GM19351 (cell line): ENCODE measurements at regions not wholly inside any gene's neighbourhood (a gene's known extent, or its start where the extent isn't known, plus 50 kb on each side); places are given as distances from the start of the nearest gene placed in this dataset.

ENCODE experiments used
- ATAC-seq: cut with Tn5 transposase; IDR thresholded peaks from one replicate; pipeline ENCODE4 v1.9.1; 2021; ENCODE audit warnings: mild to moderate bottlenecking, moderate library complexity; ENCODE audit not compliant: unreplicated experiment

DNA sequence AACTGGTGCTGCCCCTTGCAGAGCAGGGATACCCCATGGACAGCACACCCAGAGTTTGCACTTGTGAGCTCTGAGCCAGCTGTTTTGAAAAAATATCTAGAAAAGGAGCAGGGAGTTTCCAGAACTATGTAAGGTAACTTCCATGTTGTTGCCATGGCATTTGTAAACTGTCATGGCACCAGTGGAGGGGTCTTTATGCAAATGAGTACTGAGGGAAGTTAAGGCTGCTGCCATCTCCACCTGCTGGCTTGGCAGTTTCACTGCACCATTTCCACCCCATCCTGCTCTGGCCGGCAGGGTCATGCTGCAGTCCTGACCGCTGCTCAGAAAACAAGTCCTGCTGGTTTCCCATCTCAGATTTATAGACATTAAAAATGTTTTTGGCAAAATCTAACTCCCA lies 52.3 kb upstream of the SNTG2 start:
- ATAC-seq = peak; percentile 71

DNA sequence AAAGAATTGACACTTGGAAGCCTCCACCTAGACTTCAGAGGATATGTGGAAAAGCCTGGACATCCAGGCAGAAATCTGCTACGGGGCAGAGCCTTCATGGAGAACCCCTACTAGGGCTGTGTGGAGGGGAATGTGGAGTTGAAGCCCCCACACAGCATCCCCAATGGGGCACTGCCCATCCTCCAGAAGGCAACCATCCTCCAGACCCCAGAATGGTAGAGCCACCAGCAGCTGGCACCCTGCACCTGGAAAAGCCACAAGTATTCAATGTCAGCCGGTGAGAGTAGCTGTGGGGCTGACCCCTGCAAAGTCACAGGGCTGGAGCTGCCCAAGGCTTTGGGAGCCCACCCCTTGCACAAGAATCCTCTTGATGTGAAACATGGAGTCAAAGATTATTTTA lies 53.6 kb upstream of the SNTG2 start:
- ATAC-seq = no peak

- ATAC-seq = no peak
Observed at GRCh38 chr2:893311-893710, 57.3 kb upstream of the SNTG2 start.

DNA sequence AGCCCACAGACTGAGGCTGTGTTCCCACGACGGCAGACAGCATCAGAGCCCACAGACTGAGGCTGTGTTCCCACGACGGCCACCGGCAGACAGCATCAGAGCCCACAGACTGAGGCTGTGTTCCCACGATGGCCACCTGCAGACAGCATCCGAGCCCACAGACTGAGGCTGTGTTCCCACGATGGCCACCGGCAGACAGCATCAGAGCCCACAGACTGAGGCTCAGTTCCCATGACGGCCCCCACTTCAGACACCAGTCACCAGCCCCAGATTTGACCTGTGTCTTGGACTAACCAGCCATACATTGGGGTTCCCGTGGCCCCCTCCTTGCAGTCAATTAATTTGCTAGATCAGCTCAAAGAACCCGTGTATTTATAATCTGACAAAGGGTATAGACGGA lies 57.8 kb upstream of the SNTG2 start:
- ATAC-seq = no peak

DNA sequence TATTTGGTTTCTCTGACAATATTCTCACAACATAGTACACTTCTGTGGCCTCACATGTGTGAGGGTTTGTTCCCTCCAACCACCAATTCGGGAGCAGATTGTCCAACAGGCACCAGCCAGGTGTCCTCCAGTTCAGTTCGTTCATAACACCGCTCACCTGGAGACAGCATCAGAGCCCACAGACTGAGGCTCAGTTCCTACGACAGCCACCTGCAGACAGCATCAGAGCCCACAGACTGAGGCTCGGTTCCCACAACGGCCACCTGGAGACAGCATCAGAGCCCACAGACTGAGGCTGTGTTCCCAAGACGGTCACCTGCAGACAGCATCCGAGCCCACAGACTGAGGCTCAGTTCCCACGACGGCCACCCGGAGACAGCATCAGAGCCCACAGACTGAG lies 58.2 kb upstream of the SNTG2 start:
- ATAC-seq = no peak

GRCh38 chr2:891734-892133 lies 58.9 kb upstream of the SNTG2 start:
- ATAC-seq = no peak

- ATAC-seq = no peak
Observed at GRCh38 chr2:890791-891190, 59.9 kb upstream of the SNTG2 start.

GRCh38 chr2:890214-890613 lies 60.4 kb upstream of the SNTG2 start:
- no peak for ATAC-seq

DNA sequence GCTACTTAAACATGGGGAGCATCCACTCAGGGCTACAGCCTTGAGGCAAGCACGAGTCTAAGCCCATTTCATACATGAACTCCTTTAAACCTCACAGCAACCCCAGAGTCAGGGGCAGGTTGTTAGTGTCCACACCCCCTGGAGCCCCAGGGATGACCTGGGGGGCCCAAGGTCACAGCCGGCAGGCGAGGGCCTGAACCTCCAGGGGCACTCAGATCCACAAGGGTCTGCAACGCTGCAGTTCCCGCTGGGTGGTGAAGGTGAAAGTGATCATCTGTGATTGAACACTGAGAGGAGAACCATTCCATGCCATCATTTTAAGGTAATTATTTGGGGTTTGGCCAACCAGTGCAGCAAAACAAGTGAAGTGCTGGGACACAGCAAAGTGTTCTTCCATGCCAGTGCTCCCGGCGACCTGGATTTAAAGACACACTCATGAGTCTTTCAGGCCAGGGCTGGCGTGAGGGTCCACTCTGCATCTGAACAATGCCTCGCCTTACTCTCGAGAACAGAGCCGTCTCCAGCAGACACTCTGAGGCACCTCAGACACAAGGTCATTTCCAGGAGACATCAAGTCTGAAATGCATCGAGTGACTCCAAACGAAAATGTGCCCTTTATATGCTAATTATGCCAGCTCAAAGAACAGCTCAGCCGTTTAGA lies 61.6 kb upstream of the SNTG2 start:
- ATAC-seq = no peak

DNA sequence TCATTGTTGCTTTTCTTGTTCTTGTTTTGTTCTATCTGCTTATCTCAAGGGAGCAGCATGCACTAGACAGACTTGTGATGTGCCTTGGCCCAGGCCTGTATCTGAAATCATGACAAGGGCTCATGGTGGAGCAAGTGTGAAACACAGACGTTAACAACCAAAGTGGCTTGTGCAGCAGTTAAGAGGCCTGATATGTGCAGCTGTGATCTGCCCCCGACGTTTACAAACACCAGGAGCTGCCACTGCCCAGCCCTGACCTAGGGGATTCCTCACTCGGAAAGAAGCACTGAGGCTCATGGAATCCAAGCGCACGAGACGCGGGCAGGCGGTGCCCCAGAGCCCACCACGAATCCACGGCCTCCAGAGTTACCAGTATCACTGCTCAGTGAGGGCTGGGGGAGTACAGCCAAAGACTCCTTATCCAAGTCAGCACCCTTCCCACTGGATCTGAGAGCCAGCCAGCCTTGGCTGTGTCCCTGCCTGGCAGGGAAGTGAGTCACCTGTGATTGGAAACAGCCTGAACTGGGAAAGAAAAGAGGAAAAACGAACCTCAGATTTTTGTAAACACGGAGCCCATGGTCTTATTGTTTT lies 62.3 kb upstream of the SNTG2 start:
- ATAC-seq = no peak

DNA sequence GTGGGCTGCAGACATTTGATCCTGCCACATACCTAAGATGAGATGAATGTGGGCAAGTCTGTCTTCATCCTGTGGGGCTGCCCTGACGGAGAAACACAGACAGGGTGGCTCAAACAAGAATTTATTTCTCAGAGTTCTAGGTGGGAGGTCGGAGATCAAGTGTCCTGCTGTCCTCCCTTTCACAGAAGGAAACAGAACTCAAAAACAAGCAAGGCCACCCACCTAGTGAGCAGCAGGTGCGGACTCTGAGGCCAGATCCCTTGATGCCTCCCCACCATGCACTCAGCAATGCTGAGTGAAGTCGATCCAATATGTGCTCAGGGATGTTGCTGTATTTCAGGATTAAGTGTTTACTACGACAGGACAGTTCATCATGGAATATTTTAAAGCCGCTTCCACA lies 63.0 kb upstream of the SNTG2 start:
- no peak for ATAC-seq

DNA sequence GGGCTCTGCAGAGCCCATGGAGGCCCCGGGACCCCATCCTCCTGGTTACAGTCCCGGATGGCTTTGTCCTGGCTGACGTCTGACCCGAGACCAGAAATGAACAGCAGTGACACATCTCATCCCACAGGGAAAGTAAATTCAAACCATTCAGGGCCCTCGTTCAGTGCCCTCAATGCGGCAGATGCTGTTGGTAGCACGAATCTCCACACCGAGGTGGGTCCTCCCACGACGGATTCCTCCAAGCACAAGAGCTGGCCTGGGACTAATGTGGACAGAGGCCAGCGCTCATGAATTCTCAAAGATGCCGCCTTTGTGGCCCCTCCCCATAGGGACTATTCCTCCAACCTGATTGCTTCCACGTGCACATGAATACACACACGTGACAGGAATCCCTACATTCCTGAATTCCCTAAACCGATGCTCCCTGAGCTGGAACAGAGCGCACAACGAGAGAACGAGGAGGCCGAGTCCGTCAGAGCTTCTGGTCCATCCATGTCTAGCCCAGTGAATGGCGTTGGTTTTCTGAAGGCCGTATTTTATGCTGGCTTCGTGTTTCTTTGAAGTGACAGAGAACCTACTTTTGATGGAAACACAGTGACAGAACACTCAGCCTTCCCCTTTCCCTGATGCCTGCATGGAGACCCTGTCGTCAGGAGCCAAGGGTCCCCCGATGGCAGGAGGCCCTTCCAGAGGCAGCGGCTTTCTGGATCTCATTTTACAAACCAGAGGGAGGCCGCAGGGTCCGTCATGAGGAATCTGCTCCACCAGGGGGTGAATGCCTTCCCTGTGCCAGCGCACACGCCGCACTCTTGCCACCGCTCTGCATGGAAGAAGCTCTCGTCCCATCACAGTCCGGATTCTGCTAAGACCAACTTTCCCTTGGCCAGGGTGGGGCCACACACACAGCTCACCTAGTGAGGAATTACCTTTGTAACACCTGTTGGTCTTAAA lies 64.3 kb upstream of the SNTG2 start:
- no peak for ATAC-seq

DNA sequence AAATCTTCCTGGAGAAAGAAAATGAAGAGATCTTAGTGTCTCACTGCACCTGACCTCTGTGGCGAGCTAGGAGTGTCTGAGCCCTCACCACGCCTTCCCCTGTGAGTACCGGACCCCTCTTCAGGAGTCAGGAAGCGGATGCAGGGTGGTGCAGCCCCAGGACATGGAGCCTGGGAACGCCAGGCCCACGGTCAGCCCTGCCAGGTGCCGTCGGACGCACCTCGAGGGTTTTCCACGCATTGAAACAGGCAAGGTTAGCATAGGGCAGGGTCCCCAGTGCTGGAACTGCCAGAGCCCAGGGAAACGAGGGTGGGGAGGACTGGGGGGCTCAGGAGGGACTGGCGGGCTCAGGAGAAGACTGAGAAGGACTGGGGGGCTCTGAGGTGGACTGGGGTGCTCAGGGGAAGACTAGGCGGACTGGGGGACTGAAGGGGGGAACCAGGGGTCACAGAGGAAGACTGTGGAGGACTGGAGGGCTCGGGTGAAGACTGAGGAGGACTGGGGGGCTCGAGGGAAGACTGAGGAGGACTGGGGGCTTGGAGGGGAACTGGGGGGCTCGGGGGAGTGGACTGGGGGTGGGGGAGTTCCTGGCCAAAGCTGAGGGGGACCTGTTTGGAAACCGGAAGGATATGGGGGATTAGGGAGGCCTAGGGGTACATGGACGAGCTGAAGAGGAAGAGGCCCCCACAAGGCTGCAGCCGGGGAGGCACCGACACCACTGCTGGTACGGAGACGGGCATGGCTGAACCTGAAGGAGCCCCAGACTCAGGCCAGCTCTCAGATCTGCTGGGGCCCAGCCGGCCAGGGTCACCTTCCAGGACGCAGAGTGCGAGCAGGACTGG lies 65.2 kb upstream of the SNTG2 start:
- no peak for ATAC-seq

DNA sequence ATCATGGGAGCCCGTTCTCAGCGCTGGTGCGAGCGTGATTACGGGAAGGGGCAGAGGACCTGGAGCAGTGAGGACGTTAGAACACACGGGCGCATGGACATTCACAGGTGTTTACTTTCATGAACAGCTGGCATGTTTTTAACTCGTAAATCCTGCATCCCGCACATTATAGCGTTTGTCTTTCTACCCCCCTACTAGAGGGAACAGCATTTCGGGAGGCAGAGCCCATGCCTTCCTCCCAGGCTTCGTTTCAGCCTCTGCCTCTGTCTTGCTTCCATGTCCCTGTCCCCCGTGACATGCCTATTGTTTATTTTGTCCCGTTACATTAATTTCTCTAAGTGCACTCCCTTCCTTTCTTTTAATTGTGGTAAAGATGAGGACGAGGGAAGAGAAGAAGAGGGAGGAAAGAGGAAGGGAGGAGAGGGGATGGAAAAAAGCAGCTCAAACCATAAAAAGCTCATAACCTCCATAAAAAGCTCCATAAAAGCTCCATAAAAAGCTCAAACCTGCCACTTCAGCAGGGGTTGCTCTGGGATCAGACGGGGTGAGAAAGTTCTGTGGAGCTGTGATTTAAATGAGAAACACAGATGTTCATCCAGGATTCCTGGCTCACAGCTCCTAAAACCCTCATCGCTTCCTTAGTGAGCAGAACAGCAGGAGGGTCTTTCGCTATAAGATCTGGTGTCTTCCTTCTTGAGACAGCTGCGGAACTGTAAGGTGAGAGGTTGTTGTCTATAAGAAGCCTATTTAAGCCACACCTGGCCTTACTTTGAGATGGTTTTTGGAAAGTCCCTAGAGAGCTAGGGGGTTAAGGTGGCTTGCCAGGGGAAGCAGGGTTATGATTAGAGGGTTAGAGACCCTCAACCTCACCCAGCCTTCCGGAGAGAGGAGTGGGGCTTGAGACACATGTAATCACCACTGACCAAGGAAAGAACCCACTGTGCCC lies 66.6 kb upstream of the SNTG2 start:
- no peak for ATAC-seq

DNA sequence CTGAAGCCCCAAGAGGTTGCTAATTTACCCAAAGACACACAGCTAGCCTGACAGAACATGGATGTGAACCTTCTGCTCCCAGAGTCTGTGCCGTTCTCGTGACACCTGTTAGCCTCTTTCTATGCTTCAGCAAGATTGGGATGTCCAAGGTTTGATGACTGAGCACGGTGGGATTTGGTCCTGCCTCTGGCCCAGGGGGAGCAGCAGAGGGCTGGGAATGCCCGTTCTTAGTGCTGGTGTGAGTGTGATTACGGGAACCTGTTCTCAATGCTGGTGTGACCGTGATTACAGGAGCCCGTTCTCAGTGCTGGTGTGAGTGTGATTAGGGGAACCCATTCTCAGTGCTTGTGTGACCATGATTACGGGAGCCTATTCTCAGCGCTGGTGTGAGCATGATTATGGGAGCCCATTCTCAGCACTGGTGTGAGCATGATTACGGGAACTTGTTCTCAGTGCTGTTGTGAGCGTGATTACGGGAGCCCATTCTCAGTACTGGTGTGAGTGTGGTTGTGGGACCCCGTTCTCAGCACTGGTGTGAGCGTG lies 67.3 kb upstream of the SNTG2 start:
- ATAC-seq = no peak

DNA sequence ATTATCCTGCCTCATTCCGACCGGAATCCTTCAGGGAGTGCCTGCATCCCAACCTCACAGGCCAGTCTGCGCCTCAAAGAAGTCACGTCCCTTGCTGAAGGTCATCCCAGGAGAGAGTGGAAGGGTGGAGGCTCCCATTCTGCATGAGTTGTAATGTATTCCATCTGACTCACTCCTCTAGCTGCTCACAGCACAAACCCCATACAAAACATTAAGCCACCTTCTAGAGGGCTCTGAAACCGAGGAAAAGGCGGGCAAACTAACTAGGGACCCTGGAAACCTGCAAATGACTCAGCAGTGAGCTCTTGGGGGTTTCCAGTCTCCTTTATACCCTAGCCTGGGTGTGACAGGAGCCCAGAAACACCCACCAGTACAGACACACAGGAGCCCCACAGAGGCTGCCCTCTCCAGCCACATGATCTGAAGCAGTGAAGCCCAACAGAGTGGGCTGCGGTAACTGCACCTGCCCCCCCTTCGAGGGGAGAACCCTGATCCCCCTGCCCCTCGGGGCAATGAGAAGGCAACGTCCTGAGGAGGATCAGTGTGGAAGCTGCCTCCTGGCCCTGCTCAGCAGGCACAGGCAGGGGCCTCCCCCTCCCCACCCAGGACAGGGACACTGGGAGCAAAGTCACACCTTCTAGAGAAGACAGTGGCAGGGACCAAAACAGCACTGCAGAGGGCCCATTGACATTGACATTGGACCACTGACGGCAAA lies 69.3 kb upstream of the SNTG2 start:
- ATAC-seq = peak; percentile 82

DNA sequence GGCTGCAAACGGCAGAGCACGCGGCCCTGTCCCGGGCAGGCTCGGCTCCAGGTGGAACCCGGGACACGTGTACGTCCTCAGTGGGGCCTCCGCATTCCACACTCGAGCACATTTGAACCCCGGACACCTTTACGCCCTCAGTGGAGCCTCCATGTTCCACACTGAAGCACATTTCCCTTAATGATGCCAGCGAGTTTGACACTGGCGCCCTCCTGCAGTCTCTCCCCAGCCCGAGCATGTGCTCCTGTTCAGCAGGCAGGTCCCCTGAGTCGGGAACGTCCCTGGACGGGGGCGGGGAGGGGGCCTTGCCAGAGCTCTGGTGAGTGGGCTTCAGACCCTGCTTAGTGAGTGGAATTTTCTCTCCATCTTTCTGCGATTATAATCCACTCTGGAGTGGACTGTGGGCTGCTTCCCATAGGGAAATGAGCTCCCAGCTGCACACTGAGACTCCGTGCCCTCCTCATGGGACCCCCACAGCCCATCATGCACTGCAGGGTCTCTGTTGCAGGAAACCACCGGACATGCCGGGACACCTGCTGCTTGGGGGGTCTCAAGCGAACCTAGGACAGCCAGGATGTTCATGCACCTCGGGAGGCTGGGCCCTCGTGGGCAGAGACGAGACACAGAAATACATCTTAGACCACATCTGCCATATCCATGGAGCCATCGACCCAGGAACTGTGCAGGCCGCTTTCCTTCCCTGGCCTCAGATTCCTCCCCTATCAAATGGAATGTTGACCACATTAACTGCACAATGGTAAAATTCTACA lies 70.3 kb upstream of the SNTG2 start:
- ATAC-seq = no peak

GRCh38 chr2:879540-879939 lies 71.1 kb upstream of the SNTG2 start:
- no peak for ATAC-seq
